IPS-NIHi11 (cell line): ENCODE measurements at regions not wholly inside any gene's neighbourhood (a gene's known extent, or its start where the extent isn't known, plus 50 kb on each side); places are given as distances from the start of the nearest gene placed in this dataset.

Experiments used
- DNase-seq: peaks from one replicate; pipeline ENCODE4 v3.0.0; 2012; ENCODE audit warnings: mixed read lengths, low spot score

- DNase-seq: no peak
Observed at GRCh38 chr18:75491361-75491760, 63.9 kb upstream of the SMIM21 start.

GRCh38 chr18:75489493-75490190, 62.1 kb upstream of the SMIM21 start:
- DNase-seq: no peak

- no peak for DNase-seq
Observed at GRCh38 chr18:75483662-75484061, 56.2 kb upstream of the SMIM21 start.

GRCh38 chr18:75482880-75483279, 55.4 kb upstream of the SMIM21 start:
- DNase-seq: no peak

- DNase-seq: no peak
Observed at GRCh38 chr18:75480487-75480886, 53.0 kb upstream of the SMIM21 start.

GRCh38 chr18:75478996-75479880, 51.7 kb upstream of the SMIM21 start:
- peak; percentile 65 for DNase-seq

GRCh38 chr18:75477900-75478299, 50.4 kb upstream of the SMIM21 start:
- no peak for DNase-seq
